ENCODE measurements at regions not wholly inside any gene's neighbourhood (a gene's known extent, or its start where the extent isn't known, plus 50 kb on each side); places are given as distances from the start of the nearest gene placed in this dataset.

DNA sequence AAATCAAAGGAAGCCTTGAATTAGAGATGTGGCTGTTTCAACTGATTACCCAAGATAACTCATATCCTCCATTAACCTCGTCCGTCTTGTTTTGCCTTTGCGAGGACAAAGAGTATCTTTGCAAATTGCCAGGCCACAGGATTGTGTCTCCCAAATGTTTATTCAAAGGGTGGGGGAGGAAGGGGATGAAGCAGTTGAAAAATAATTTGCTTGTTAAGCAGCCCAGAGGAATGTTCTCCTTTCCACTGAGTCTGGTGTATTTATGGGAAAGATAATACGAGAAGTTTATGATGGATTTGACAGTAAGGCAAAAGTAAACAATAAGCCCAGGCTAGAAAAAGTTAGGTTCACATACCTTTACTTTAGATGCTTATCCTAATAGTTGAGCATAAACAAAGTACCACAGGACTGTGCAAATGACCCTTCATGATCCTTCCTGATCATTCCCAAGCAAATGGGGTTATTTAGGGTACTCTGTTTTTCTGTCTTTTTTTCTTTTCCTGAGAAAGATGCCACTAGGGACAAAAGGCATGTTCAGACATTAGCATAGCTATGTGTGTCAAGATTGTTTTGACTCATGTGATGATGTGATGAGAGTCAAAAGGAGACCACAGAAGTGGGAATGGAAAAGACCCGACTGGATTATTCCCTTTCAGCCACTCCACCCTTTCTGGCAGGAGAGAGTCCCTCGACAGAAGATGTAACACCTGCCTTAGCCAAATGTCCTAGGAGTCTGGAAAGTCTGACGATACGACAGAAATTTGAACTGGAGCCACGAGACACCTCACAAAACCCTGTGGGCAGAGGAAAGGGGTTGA is 243.0 kb upstream of the GLI3 start:
- no peaks in the 10 kb centered on the region for H3K36me3 ChIP-seq (ENCODE audit: control insufficient read depth, insufficient read depth, low read length, severe bottlenecking)
- no peak overlapping the region for H3K9ac ChIP-seq (ENCODE audit: low read length)
- peak; percentile 38 for DNase-seq (ENCODE audit: low read depth)
- H3K9me3 ChIP-seq (ENCODE audit: control insufficient read depth, low read length), result no peaks in the 10 kb centered on the region
- no peak overlapping the region for H3K4me3 ChIP-seq (ENCODE audit: low read length)
- peaks cover 16% of the 10 kb centered on the region for H3K4me1 ChIP-seq (ENCODE audit: control insufficient read depth, insufficient read depth, low read length)
- H3K27me3 ChIP-seq (replicated peaks; ENCODE audit: control insufficient read depth, insufficient read depth, low read length), result peaks cover 3% of the 10 kb centered on the region

- H3K27me3 ChIP-seq (replicated peaks; ENCODE audit: control insufficient read depth, insufficient read depth, low read length), result peaks cover 3% of the 10 kb centered on the region
- H3K9me3 ChIP-seq (ENCODE audit: control insufficient read depth, low read length), result no peaks in the 10 kb centered on the region
- peaks cover 16% of the 10 kb centered on the region for H3K4me1 ChIP-seq (ENCODE audit: control insufficient read depth, insufficient read depth, low read length)
- peak; percentile 15 for DNase-seq (ENCODE audit: low read depth)
- H3K36me3 ChIP-seq (ENCODE audit: control insufficient read depth, insufficient read depth, low read length, severe bottlenecking), result no peaks in the 10 kb centered on the region
- H3K4me3 ChIP-seq (ENCODE audit: low read length), result no peak overlapping the region
- no peak overlapping the region for H3K9ac ChIP-seq (ENCODE audit: low read length)
These were observed 242.4 kb upstream of the GLI3 start for GRCh38 chr7:42479452-42479815.

DNA sequence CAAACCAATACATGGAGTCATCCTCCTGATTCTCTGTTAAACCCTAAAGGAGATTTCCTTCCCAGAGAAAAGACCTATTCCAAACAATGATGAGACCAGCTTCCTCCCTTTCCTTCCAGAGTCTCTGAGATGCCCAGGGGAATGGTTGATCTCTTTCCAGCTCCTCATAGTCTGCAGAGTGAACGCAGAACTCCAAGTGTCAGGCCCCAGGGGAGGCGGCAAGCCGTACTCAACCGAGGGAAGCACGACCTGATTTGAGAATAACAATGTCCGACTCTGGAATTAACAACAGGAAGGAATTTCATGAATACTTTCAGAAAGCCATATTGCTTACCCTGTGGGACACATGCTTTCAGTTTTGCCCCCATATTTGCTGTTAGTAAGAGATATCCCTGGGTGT is 241.7 kb upstream of the GLI3 start:
- H3K4me1 ChIP-seq (ENCODE audit: control insufficient read depth, insufficient read depth, low read length), result peaks cover 16% of the 10 kb centered on the region
- no peak overlapping the region for H3K4me3 ChIP-seq (ENCODE audit: low read length)
- no peaks in the 10 kb centered on the region for H3K9me3 ChIP-seq (ENCODE audit: control insufficient read depth, low read length)
- no peaks in the 10 kb centered on the region for H3K36me3 ChIP-seq (ENCODE audit: control insufficient read depth, insufficient read depth, low read length, severe bottlenecking)
- no peak overlapping the region for H3K9ac ChIP-seq (ENCODE audit: low read length)
- no peak for DNase-seq (ENCODE audit: low read depth)
- no peaks in the 10 kb centered on the region for H3K27me3 ChIP-seq (replicated peaks; ENCODE audit: control insufficient read depth, insufficient read depth, low read length)

DNA sequence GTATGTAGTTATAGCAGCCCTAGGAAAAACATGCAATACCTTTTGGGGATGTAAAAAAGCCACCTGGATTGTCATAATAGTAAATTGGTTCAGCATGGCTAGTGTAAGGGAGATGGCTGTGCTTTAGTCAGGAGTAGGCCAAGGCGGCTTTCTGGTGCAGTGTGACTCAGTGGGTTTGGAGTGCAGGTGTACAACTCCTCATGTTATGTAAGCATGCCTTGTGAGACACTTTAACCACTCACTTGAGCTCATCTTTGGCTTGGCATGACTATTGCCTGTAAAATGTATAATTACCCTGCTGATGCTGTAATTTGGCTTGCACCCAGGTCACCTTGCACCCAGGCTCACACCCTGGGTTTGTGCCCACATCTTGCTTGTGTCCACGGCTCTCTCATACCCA is 239.2 kb upstream of the GLI3 start:
- H3K4me3 ChIP-seq (ENCODE audit: low read length), result no peak overlapping the region
- no peaks in the 10 kb centered on the region for H3K36me3 ChIP-seq (ENCODE audit: control insufficient read depth, insufficient read depth, low read length, severe bottlenecking)
- H3K9me3 ChIP-seq (ENCODE audit: control insufficient read depth, low read length), result no peaks in the 10 kb centered on the region
- no peak overlapping the region for H3K9ac ChIP-seq (ENCODE audit: low read length)
- peaks cover 16% of the 10 kb centered on the region for H3K4me1 ChIP-seq (ENCODE audit: control insufficient read depth, insufficient read depth, low read length)
- DNase-seq (ENCODE audit: low read depth), result no peak
- H3K27me3 ChIP-seq (replicated peaks; ENCODE audit: control insufficient read depth, insufficient read depth, low read length), result peaks cover 8% of the 10 kb centered on the region

DNA sequence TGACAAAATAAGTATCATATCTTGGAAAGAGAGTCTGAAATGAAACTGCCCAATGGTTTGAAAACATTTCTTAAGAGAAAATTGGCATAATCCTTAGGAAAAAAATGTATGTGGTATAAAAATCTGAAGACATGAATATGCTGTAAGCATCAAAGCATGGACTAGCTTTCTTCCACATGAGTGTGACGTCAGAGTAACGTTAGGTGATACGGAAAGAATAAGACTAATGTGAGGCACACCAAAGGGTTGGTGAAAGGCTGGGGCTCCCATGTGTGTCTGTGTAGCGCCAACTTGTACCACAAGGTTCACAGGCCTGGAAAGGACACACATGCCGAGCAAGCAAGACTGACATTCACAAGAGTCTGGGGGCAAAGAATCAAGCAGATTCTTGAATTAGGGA is 238.1 kb upstream of the GLI3 start:
- H3K36me3 ChIP-seq (ENCODE audit: control insufficient read depth, insufficient read depth, low read length, severe bottlenecking), result no peaks in the 10 kb centered on the region
- no peak overlapping the region for H3K9ac ChIP-seq (ENCODE audit: low read length)
- no peak for DNase-seq (ENCODE audit: low read depth)
- peaks cover 10% of the 10 kb centered on the region for H3K4me1 ChIP-seq (ENCODE audit: control insufficient read depth, insufficient read depth, low read length)
- no peak overlapping the region for H3K4me3 ChIP-seq (ENCODE audit: low read length)
- peaks cover 9% of the 10 kb centered on the region for H3K27me3 ChIP-seq (replicated peaks; ENCODE audit: control insufficient read depth, insufficient read depth, low read length)
- H3K9me3 ChIP-seq (ENCODE audit: control insufficient read depth, low read length), result no peaks in the 10 kb centered on the region

GRCh38 chr7:42473099-42473498 is 236.1 kb upstream of the GLI3 start:
- no peaks in the 10 kb centered on the region for H3K9me3 ChIP-seq (ENCODE audit: control insufficient read depth, low read length)
- H3K36me3 ChIP-seq (ENCODE audit: control insufficient read depth, insufficient read depth, low read length, severe bottlenecking), result no peaks in the 10 kb centered on the region
- DNase-seq (ENCODE audit: low read depth), result no peak
- H3K4me1 ChIP-seq (ENCODE audit: control insufficient read depth, insufficient read depth, low read length), result peaks cover 6% of the 10 kb centered on the region
- no peak overlapping the region for H3K9ac ChIP-seq (ENCODE audit: low read length)
- peaks cover 17% of the 10 kb centered on the region for H3K27me3 ChIP-seq (replicated peaks; ENCODE audit: control insufficient read depth, insufficient read depth, low read length)
- no peak overlapping the region for H3K4me3 ChIP-seq (ENCODE audit: low read length)

GRCh38 chr7:42471573-42472174 is 234.7 kb upstream of the GLI3 start:
- no peak for DNase-seq (ENCODE audit: low read depth)
- no peak overlapping the region for H3K9ac ChIP-seq (ENCODE audit: low read length)
- H3K27me3 ChIP-seq (replicated peaks; ENCODE audit: control insufficient read depth, insufficient read depth, low read length), result peaks cover 22% of the 10 kb centered on the region
- peaks cover 6% of the 10 kb centered on the region for H3K4me1 ChIP-seq (ENCODE audit: control insufficient read depth, insufficient read depth, low read length)
- H3K36me3 ChIP-seq (ENCODE audit: control insufficient read depth, insufficient read depth, low read length, severe bottlenecking), result no peaks in the 10 kb centered on the region
- no peak overlapping the region for H3K4me3 ChIP-seq (ENCODE audit: low read length)
- H3K9me3 ChIP-seq (ENCODE audit: control insufficient read depth, low read length), result no peaks in the 10 kb centered on the region

- H3K27me3 ChIP-seq (replicated peaks; ENCODE audit: control insufficient read depth, insufficient read depth, low read length), result peaks cover 22% of the 10 kb centered on the region
- no peak overlapping the region for H3K9ac ChIP-seq (ENCODE audit: low read length)
- H3K4me1 ChIP-seq (ENCODE audit: control insufficient read depth, insufficient read depth, low read length), result peaks cover 6% of the 10 kb centered on the region
- no peak for DNase-seq (ENCODE audit: low read depth)
- peaks cover 4% of the 10 kb centered on the region for H3K9me3 ChIP-seq (ENCODE audit: control insufficient read depth, low read length)
- no peak overlapping the region for H3K4me3 ChIP-seq (ENCODE audit: low read length)
- no peaks in the 10 kb centered on the region for H3K36me3 ChIP-seq (ENCODE audit: control insufficient read depth, insufficient read depth, low read length, severe bottlenecking)
These were observed 232.3 kb upstream of the GLI3 start for GRCh38 chr7:42469341-42469740.

GRCh38 chr7:42468471-42468870 is 231.5 kb upstream of the GLI3 start:
- H3K27me3 ChIP-seq (replicated peaks; ENCODE audit: control insufficient read depth, insufficient read depth, low read length), result peaks cover 22% of the 10 kb centered on the region
- peaks cover 4% of the 10 kb centered on the region for H3K9me3 ChIP-seq (ENCODE audit: control insufficient read depth, low read length)
- H3K36me3 ChIP-seq (ENCODE audit: control insufficient read depth, insufficient read depth, low read length, severe bottlenecking), result no peaks in the 10 kb centered on the region
- no peak for DNase-seq (ENCODE audit: low read depth)
- H3K4me3 ChIP-seq (ENCODE audit: low read length), result no peak overlapping the region
- H3K9ac ChIP-seq (ENCODE audit: low read length), result no peak overlapping the region
- H3K4me1 ChIP-seq (ENCODE audit: control insufficient read depth, insufficient read depth, low read length), result peaks cover 6% of the 10 kb centered on the region

DNA sequence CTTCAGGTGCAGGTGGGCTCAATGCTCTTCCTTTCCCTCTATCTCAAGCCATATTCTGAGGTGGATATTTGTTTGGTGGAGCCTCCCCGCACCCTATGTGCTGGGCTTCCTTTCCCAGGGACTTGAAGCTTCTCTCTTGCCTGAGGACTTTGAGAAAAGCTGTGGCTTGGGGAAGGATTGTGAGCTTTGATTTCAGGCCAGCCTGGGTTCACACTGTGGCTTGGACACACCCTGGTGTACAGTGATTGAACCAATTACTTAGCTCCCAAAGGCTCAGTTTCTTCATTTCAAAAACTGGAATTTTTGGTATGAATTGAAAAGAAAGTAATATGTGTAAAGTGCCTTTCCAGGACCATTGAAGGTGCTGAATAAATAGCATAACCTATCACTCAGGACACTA is 224.5 kb upstream of the GLI3 start:
- peak; percentile 27 for DNase-seq (ENCODE audit: low read depth)
- Histone ChIP-seq H3K9ac (ENCODE audit: low read length) (no peak overlapping the region), H3K4me3 (ENCODE audit: low read length) (no peak overlapping the region), H3K36me3 (ENCODE audit: control insufficient read depth, insufficient read depth, low read length, severe bottlenecking) (no peaks in the 10 kb centered on the region), H3K27me3 (replicated peaks; ENCODE audit: control insufficient read depth, insufficient read depth, low read length) (no peaks in the 10 kb centered on the region), H3K4me1 (ENCODE audit: control insufficient read depth, insufficient read depth, low read length) (peaks cover 18% of the 10 kb centered on the region), H3K9me3 (ENCODE audit: control insufficient read depth, low read length) (peaks cover 4% of the 10 kb centered on the region)

GRCh38 chr7:42460933-42461332 is 223.9 kb upstream of the GLI3 start:
- no peaks in the 10 kb centered on the region for H3K27me3 ChIP-seq (replicated peaks; ENCODE audit: control insufficient read depth, insufficient read depth, low read length)
- no peaks in the 10 kb centered on the region for H3K36me3 ChIP-seq (ENCODE audit: control insufficient read depth, insufficient read depth, low read length, severe bottlenecking)
- no peak overlapping the region for H3K9ac ChIP-seq (ENCODE audit: low read length)
- no peak overlapping the region for H3K4me3 ChIP-seq (ENCODE audit: low read length)
- peak; percentile 5 for DNase-seq (ENCODE audit: low read depth)
- peaks cover 24% of the 10 kb centered on the region for H3K4me1 ChIP-seq (ENCODE audit: control insufficient read depth, insufficient read depth, low read length)
- peaks cover 4% of the 10 kb centered on the region for H3K9me3 ChIP-seq (ENCODE audit: control insufficient read depth, low read length)

All from adipocyte (in vitro differentiated cells).